Stimulated activated CD8-positive, alpha-beta memory T cell treated with anti-CD3 and anti-CD28 coated beads, Interleukin-4, amount 100 ng/mL, for 24 hours (primary cell): ENCODE measurements at regions not wholly inside any gene's neighbourhood (a gene's known extent, or its start where the extent isn't known, plus 50 kb on each side); places are given as distances from the start of the nearest gene placed in this dataset.
"Not testable (repeated sequence)": the region's sequence is repeated elsewhere in the genome, so short reads cannot be mapped to it uniquely, and the experiment has no call there.

ENCODE experiments used
- DNase-seq: peaks from one replicate; pipeline ENCODE4 v3.0.0-alpha.2; 2020; ENCODE audit warnings: low read depth

- DNase-seq: not testable (repeated sequence)
These were observed 136.6 kb upstream of the TP53TG3D start for GRCh38 chr16:32116533-32116932.

GRCh38 chr16:32120372-32120771 lies 132.7 kb upstream of the TP53TG3D start:
- not testable (repeated sequence) for DNase-seq

DNA sequence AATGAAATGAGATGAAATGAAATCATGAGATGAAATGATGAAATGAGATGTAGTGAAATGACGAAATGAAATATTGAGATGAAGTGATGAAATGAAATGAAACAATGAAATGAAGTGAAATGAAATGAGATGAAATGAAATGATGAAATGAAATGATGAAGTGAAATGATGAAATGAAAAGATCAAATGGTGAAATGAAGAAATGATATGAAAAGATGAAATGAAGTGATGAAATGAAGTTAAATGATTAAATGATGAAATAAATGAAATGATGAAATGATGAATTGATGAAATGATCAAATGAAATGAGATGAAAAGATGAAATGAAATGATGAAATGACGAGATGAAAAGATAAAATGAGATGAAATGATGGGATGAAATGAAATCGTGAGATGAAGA lies 132.3 kb upstream of the TP53TG3D start:
- not testable (repeated sequence) for DNase-seq

DNA sequence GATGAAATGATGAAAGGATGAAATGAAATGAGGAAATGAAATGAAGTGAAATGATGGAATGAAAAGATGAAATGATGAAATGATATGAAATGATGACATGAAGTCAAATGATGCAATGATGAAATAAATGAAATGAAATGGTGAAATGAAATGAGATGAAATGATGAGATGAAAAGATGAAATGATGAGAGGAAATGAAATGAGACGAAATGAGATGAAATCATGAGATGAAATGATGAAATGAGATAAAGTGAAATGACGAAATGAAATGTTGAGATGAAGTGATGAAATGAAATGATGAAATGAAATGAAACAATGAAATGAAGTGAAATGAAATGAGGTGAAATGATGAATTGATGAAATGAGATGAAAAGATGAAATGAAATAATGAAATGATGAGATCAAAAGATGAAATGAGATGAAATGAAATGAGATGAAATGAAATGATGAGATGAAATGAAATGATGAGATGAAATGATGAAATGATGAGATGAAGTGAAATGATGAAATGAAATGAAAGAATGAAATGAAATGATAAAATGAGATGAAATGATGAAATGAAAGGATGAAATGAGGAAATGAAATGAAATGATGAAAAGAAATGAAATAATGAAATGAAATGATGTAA lies 131.7 kb upstream of the TP53TG3D start:
- DNase-seq: not testable (repeated sequence)

DNA sequence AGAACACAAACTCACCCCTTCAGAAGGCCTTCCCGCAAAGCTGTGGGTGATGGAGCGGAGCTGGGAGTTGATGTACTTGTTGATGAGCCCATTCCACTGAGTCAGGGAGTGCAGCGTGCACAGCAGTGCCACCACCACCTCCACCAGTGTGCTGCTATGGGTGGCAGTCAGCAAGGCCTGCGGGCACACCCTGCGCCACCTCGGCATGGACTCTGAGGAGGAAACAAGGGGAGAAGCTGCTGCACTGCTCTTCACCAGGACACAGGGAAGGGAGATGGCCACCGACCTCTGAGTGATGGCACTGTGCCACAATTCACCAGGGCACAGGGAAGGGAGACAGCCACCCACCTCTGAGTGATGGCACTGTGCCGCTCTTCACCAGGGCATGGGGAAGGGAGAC lies 100.7 kb upstream of the TP53TG3D start:
- not testable (repeated sequence) for DNase-seq

- DNase-seq: not testable (repeated sequence)
These were observed 65.0 kb upstream of the TP53TG3D start for GRCh38 chr16:32187918-32188669.

DNA sequence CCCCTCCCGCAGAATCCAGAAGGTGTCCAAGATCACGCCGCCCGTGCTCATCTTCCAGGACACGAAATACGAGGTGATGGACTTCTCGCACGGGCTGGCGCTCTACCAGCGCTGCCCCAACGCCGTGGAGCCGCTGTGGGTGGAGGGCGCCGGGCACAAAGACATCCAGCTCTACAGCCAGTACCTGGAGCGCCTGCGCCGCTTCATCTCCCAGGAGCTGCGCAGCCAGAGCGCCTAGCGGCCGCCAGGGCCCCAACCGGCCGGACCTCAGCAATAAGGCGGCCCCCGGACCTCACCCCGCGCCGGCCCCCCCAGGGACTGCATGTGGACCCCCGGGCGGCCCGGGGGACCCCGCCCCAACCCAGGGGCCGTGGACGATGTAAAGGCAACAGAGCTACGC lies 50.5 kb upstream of the TP53TG3D start:
- not testable (repeated sequence) for DNase-seq
